HCT116 (cell line): ENCODE measurements at regions not wholly inside any gene's neighbourhood (a gene's known extent, or its start where the extent isn't known, plus 50 kb on each side); places are given as distances from the start of the nearest gene placed in this dataset.

Source experiments
- ATAC-seq: fragments of 200-7000 bp; cut with Tn5 transposase; 2 replicates; pipeline ENCODE4 v1.9.1; 2020; ENCODE audit warnings: mild to moderate bottlenecking, moderate library complexity
- BruUV-seq: library from RNA; stranded (reverse); fragments of 400-500 nt; replicated peaks from 2 replicates; lab custom pipeline; 2021; lab: Mats Ljungman, UMichigan
- CTCF ChIA-PET: fragments of 300-600 bp; sonication (Branson Sonifier 250); formaldehyde crosslinking; loops from one replicate; lab custom pipeline; 2021; ENCODE audit warnings: antibody characterized with exemption; lab: Charles Lee
- POLR2A ChIA-PET: fragments of 300-600, 350-600 bp; sonication (Branson Sonifier 250); formaldehyde crosslinking; loops from one replicate; lab custom pipeline; 2021; ENCODE audit warnings: antibody characterized with exemption; lab: Charles Lee
- RAD21 ChIA-PET, 2 experiments: fragments of 300-600 bp; sonication (Branson Sonifier 250); formaldehyde crosslinking; loops; one replicate each; lab custom pipeline; 2023; ENCODE audit warnings: low total read pairs in 2 of 2; ENCODE audit not compliant: uncharacterized antibody in 2 of 2, unreplicated experiment in 2 of 2, low non-redundant PET in 1 of 2; lab: Charles Lee
- DNase-seq: peaks from one replicate; pipeline ENCODE4 v3.0.0-alpha.2; 2010; ENCODE audit warnings: low read depth, low spot score
- H2AFZ ChIP-seq: fragments of 200-600 bp; shearing (Covaris generic), sonication (generic); 2 replicates; pipeline ENCODE4 v1.6.1; 2017; ENCODE audit warnings: low read depth, mixed run types, mixed read lengths, antibody characterized with exemption, low read length; ENCODE audit not compliant: poor library complexity, severe bottlenecking
- H3K27ac ChIP-seq: 2 replicates; pipeline ENCODE4 v1.5.1; 2012; ENCODE audit warnings: low read depth, low read length
- H3K27me3 ChIP-seq: fragments of 200-600 bp; sonication (generic); 2 replicates; pipeline ENCODE4 v1.6.1; 2016; ENCODE audit warnings: mixed run types, low read length, mixed read lengths; ENCODE audit not compliant: insufficient read depth
- H3K36me3 ChIP-seq, 2 experiments: fragments of 200-500 bp in 1 of 2; fragments of 200-600 bp in 1 of 2; sonication (Bioruptor generic) in 1 of 2; sonication (generic) in 1 of 2; 2 replicates each; pipeline versions ENCODE4 v1.5.1 to v1.6.1; 2014 to 2016; ENCODE audit warnings: low read length in 2 of 2, inconsistent platforms in 1 of 2, mixed read lengths in 1 of 2, mixed run types in 1 of 2; ENCODE audit not compliant: insufficient read depth in 2 of 2, control insufficient read depth in 1 of 2
- H3K4me1 ChIP-seq, 2 experiments: fragments of 200-600 bp in 1 of 2; sonication (generic) in 1 of 2; 2 replicates each; pipeline versions ENCODE4 v1.5.1 to v1.6.1; 2012 to 2017; ENCODE audit warnings: low read length in 2 of 2, inconsistent platforms in 1 of 2, mild to moderate bottlenecking in 1 of 2, mixed read lengths in 1 of 2, mixed run types in 1 of 2, moderate library complexity in 1 of 2; ENCODE audit not compliant: insufficient read depth in 2 of 2, control insufficient read depth in 1 of 2
- H3K4me2 ChIP-seq: fragments of 200-600 bp; sonication (generic); 2 replicates; pipeline ENCODE4 v1.6.1; 2017; ENCODE audit warnings: mixed run types, low read length, mixed read lengths
- H3K4me3 ChIP-seq, 2 experiments: fragments of 200-600 bp in 1 of 2; sonication (generic) in 1 of 2; replicated peaks in 1 of 2; 2 replicates each; pipeline ENCODE4 v1.5.1; 2011 to 2016; ENCODE audit warnings: low read length in 2 of 2, control low read depth in 1 of 2, low read depth in 1 of 2, mild to moderate bottlenecking in 1 of 2, mixed read lengths in 1 of 2, mixed run types in 1 of 2
- H3K79me2 ChIP-seq: fragments of 200-600 bp; sonication (generic); 2 replicates; pipeline ENCODE4 v1.6.1; 2017; ENCODE audit warnings: mild to moderate bottlenecking, mixed run types, low read length, moderate library complexity, mixed read lengths; ENCODE audit not compliant: insufficient read depth
- H3K9ac ChIP-seq: fragments of 200-600 bp; sonication (generic); 2 replicates; pipeline ENCODE4 v1.6.1; 2016; ENCODE audit warnings: low read length, mixed read lengths
- H3K9me2 ChIP-seq: fragments of 200-600 bp; sonication (generic), shearing (Covaris generic); 2 replicates; pipeline ENCODE4 v1.6.1; 2017; ENCODE audit warnings: mixed run types, mild to moderate bottlenecking, moderate library complexity; ENCODE audit not compliant: insufficient read depth
- H3K9me3 ChIP-seq, 2 experiments: fragments of 200-500 bp in 1 of 2; fragments of 200-600 bp in 1 of 2; sonication (Bioruptor generic) in 1 of 2; sonication (generic) in 1 of 2; 2 replicates each; pipeline ENCODE4 v1.6.1; 2014 to 2017; ENCODE audit warnings: low read length in 2 of 2, mixed read lengths in 2 of 2, inconsistent platforms in 1 of 2, low read depth in 1 of 2, mild to moderate bottlenecking in 1 of 2, mixed run types in 1 of 2, moderate library complexity in 1 of 2; ENCODE audit not compliant: control insufficient read depth in 1 of 2, insufficient read depth in 1 of 2
- H4K20me1 ChIP-seq: fragments of 200-600 bp; sonication (generic), shearing (Covaris generic); 2 replicates; pipeline ENCODE4 v1.6.1; 2017; ENCODE audit warnings: mixed run types, mild to moderate bottlenecking, moderate library complexity; ENCODE audit not compliant: insufficient read depth
- ATF3 ChIP-seq: IDR thresholded peaks from 2 replicates; pipeline ENCODE4 v1.6.1; 2012
- CBX3 ChIP-seq: IDR thresholded peaks from 2 replicates; pipeline ENCODE4 v1.6.1; 2012; ENCODE audit warnings: low read depth
- EGR1 ChIP-seq: IDR thresholded peaks from 2 replicates; pipeline ENCODE4 v1.6.1; 2012; ENCODE audit warnings: low read depth
- ELF1 ChIP-seq: IDR thresholded peaks from 2 replicates; pipeline ENCODE4 v1.6.1; 2012; ENCODE audit warnings: low read depth, borderline replicate concordance
- EZH2 ChIP-seq: fragments of 200-600 bp; sonication (generic); IDR thresholded peaks from 2 replicates; pipeline ENCODE4 v1.6.1; 2017; ENCODE audit warnings: antibody characterized with exemption, mixed run types
- POLR2A ChIP-seq: IDR thresholded peaks from 2 replicates; pipeline ENCODE4 v1.7.0; 2011; ENCODE audit warnings: borderline replicate concordance; ENCODE audit not compliant: insufficient read depth, insufficient read length; ENCODE audit errors: extremely low read depth
- RAD21 ChIP-seq: IDR thresholded peaks from 2 replicates; pipeline ENCODE4 v1.6.1; 2012; ENCODE audit warnings: low read depth, mild to moderate bottlenecking
- REST ChIP-seq: IDR thresholded peaks from 2 replicates; pipeline ENCODE4 v1.6.1; 2012; ENCODE audit warnings: low read depth
- SIN3A ChIP-seq: IDR thresholded peaks from 2 replicates; pipeline ENCODE4 v1.6.1; 2012; ENCODE audit warnings: low read depth
- SP1 ChIP-seq: IDR thresholded peaks from 2 replicates; pipeline ENCODE4 v1.6.1; 2012; ENCODE audit warnings: low read depth
- TCF7L2 ChIP-seq: IDR thresholded peaks from 2 replicates; pipeline ENCODE4 v1.7.0; 2011; ENCODE audit warnings: borderline replicate concordance, inconsistent platforms; ENCODE audit not compliant: insufficient read depth, insufficient read length; ENCODE audit errors: extremely low read depth
- YY1 ChIP-seq: IDR thresholded peaks from 2 replicates; pipeline ENCODE4 v1.6.1; 2011; ENCODE audit warnings: low read length, low read depth, moderate library complexity, mild to moderate bottlenecking; ENCODE audit not compliant: insufficient replicate concordance; ENCODE audit errors: extremely low read depth
- ZFX ChIP-seq: fragments of 450-650 bp; IDR thresholded peaks from 2 replicates; pipeline ENCODE4 v1.6.1; 2017
- ZNF274 ChIP-seq: fragments of 200-500 bp; sonication (Bioruptor generic); IDR thresholded peaks from 2 replicates; pipeline ENCODE4 v1.6.1; 2014; ENCODE audit warnings: mild to moderate bottlenecking, low read depth, low read length, inconsistent platforms
- intact Hi-C: fragments of 100-400 bp; cut with micrococcal nuclease; formaldehyde crosslinking; loops from 2 replicates; pipeline ENCODE4 v1.10.0; 2022
- TF ChIP-seq, protein P1 (sequence below): IDR thresholded peaks from 2 replicates; pipeline ENCODE4 v1.6.1; 2012
- TF ChIP-seq, protein P2 (sequence below), 3 experiments: fragments of 200-600 bp in 1 of 3; sonication (generic) in 1 of 3; IDR thresholded peaks in 2 of 3; conservative IDR thresholded peaks in 1 of 3; 2 replicates each; pipeline ENCODE4 v1.5.1; 2012 to 2017; ENCODE audit warnings: low read depth in 2 of 3, low read length in 2 of 3, antibody characterized with exemption in 1 of 3, borderline replicate concordance in 1 of 3, control low read depth in 1 of 3, mild to moderate bottlenecking in 1 of 3, mixed read lengths in 1 of 3, mixed run types in 1 of 3, moderate library complexity in 1 of 3; ENCODE audit not compliant: insufficient read depth in 1 of 3
- TF ChIP-seq, protein P3 (sequence below): IDR thresholded peaks from 2 replicates; pipeline ENCODE4 v1.6.1; 2011; ENCODE audit warnings: mild to moderate bottlenecking, low read length, moderate library complexity; ENCODE audit not compliant: insufficient replicate concordance; ENCODE audit errors: extremely low read depth

DNA sequence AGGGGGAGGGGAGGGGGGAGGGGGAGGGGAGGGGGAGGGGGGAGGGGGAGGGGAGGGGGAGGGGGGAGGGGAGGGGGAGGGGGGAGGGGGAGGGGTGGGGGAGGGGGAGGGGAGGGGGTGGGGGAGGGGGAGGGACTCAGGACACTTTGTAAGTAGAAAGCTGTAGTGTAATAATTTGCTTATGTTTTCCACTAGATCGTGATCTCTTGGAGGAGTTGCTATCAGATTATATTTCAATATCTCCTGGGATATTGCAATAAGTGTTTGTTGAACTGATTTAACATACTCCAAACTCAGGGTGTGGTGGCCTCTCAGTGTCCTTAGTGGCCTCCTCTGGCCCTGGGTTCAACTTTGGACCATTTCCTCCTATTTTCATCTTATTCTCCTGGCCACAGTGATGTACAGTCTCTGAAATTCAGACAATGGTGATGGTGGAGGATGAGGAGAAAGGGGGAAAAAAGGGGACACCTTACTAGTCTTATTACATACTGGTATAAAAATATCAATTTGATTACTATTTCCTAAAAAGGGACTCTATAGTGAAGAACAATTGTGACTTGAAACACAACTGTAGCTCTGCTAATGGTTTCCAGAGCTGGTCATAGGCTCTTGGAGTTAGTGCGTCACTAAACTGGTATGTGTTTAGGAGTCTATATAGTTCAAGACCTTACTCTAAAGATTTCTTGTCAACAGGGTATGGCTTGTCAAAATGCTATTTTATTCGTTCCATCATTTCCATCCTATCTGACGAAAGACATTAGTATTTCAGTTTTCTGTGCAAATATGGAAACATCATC, 89.6 kb downstream of the DDX1 start:
- no peak overlapping the region for H2AFZ ChIP-seq
- no peaks in the 10 kb centered on the region for H4K20me1 ChIP-seq
- DNase-seq (no peak), ATAC-seq (no peak)
- no peak overlapping the region for H3K4me2 ChIP-seq
- TF ChIP-seq ZFX (no peak), SP1 (no peak), POLR2A (no peak), EZH2 (no peak), YY1 (no peak), EGR1 (no peak), TCF7L2 (no peak), ZNF274 (no peak), ATF3 (no peak), REST (no peak), RAD21 (no peak), ELF1 (no peak), CBX3 (no peak), SIN3A (no peak)
- TF ChIP-seq, protein P1, sequence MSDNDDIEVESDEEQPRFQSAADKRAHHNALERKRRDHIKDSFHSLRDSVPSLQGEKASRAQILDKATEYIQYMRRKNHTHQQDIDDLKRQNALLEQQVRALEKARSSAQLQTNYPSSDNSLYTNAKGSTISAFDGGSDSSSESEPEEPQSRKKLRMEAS = no peak
- TF ChIP-seq, protein P2, sequence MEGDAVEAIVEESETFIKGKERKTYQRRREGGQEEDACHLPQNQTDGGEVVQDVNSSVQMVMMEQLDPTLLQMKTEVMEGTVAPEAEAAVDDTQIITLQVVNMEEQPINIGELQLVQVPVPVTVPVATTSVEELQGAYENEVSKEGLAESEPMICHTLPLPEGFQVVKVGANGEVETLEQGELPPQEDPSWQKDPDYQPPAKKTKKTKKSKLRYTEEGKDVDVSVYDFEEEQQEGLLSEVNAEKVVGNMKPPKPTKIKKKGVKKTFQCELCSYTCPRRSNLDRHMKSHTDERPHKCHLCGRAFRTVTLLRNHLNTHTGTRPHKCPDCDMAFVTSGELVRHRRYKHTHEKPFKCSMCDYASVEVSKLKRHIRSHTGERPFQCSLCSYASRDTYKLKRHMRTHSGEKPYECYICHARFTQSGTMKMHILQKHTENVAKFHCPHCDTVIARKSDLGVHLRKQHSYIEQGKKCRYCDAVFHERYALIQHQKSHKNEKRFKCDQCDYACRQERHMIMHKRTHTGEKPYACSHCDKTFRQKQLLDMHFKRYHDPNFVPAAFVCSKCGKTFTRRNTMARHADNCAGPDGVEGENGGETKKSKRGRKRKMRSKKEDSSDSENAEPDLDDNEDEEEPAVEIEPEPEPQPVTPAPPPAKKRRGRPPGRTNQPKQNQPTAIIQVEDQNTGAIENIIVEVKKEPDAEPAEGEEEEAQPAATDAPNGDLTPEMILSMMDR (IDR thresholded peaks at IDR 0.05 in 2 of 3, conservative IDR thresholded peaks at IDR 0.05 in 1 of 3; ENCODE audit: borderline replicate concordance in 1 of 3, insufficient read depth in 1 of 3, low read depth in 2 of 3, low read length in 2 of 3) = no peak
- TF ChIP-seq, protein P3, sequence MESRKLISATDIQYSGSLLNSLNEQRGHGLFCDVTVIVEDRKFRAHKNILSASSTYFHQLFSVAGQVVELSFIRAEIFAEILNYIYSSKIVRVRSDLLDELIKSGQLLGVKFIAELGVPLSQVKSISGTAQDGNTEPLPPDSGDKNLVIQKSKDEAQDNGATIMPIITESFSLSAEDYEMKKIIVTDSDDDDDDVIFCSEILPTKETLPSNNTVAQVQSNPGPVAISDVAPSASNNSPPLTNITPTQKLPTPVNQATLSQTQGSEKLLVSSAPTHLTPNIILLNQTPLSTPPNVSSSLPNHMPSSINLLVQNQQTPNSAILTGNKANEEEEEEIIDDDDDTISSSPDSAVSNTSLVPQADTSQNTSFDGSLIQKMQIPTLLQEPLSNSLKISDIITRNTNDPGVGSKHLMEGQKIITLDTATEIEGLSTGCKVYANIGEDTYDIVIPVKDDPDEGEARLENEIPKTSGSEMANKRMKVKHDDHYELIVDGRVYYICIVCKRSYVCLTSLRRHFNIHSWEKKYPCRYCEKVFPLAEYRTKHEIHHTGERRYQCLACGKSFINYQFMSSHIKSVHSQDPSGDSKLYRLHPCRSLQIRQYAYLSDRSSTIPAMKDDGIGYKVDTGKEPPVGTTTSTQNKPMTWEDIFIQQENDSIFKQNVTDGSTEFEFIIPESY = no peak
- H3K27me3 ChIP-seq = peaks cover 7% of the 10 kb centered on the region
- POLR2A ChIA-PET = no interaction called here
- no peak overlapping the region for H3K27ac ChIP-seq
- H3K36me3 ChIP-seq = no peaks in the 10 kb centered on the region
- no peaks in the 10 kb centered on the region for H3K9me3 ChIP-seq
- CTCF ChIA-PET = no interaction called here
- peaks cover 0 to 5% of the 10 kb centered on the region in 2 experiments; a peak in 1 of 4 replicates for H3K4me1 ChIP-seq
- no peaks in the 10 kb centered on the region for H3K9me2 ChIP-seq
- no peak overlapping the region for H3K4me3 ChIP-seq
- intact Hi-C loops = no loop called here
- H3K9ac ChIP-seq = no peak overlapping the region
- RAD21 ChIA-PET = no interaction called here
- no TSS peak for BruUV-seq
- H3K79me2 ChIP-seq = no peaks in the 10 kb centered on the region
